ENCODE measurements at regions not wholly inside any gene's neighbourhood (a gene's known extent, or its start where the extent isn't known, plus 50 kb on each side); places are given as distances from the start of the nearest gene placed in this dataset.

- intact Hi-C loops (cut with DNase I; ENCODE audit: low total_unique reads): no loop called here
- Histone ChIP-seq H3K27ac (no peak overlapping the region), H3K27me3 (no peaks in the 10 kb centered on the region), H3K4me1 (no peaks in the 10 kb centered on the region), H3K9me3 (no peaks in the 10 kb centered on the region), H3K36me3 (no peaks in the 10 kb centered on the region), H3K4me3 (no peak overlapping the region)
- TF ChIP-seq POLR2A (IDR thresholded peaks at IDR 0.05): no peak
- TF ChIP-seq, protein P1, sequence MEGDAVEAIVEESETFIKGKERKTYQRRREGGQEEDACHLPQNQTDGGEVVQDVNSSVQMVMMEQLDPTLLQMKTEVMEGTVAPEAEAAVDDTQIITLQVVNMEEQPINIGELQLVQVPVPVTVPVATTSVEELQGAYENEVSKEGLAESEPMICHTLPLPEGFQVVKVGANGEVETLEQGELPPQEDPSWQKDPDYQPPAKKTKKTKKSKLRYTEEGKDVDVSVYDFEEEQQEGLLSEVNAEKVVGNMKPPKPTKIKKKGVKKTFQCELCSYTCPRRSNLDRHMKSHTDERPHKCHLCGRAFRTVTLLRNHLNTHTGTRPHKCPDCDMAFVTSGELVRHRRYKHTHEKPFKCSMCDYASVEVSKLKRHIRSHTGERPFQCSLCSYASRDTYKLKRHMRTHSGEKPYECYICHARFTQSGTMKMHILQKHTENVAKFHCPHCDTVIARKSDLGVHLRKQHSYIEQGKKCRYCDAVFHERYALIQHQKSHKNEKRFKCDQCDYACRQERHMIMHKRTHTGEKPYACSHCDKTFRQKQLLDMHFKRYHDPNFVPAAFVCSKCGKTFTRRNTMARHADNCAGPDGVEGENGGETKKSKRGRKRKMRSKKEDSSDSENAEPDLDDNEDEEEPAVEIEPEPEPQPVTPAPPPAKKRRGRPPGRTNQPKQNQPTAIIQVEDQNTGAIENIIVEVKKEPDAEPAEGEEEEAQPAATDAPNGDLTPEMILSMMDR (IDR thresholded peaks at IDR 0.05): no peak
- no peak for DNase-seq
Observed at GRCh38 chr2:62591491-62591890, 85.5 kb upstream of the TMEM17 start.

GRCh38 chr2:62589691-62590356 is 83.8 kb upstream of the TMEM17 start:
- Histone ChIP-seq H3K9me3 (no peaks in the 10 kb centered on the region), H3K36me3 (no peaks in the 10 kb centered on the region), H3K27me3 (no peaks in the 10 kb centered on the region), H3K4me3 (no peak overlapping the region), H3K4me1 (no peaks in the 10 kb centered on the region), H3K27ac (no peak overlapping the region)
- TF ChIP-seq, protein P1 (IDR thresholded peaks at IDR 0.05): no peak
- TF ChIP-seq POLR2A (IDR thresholded peaks at IDR 0.05): no peak
- intact Hi-C loops (cut with DNase I; ENCODE audit: low total_unique reads): no loop called here
- no peak for DNase-seq

DNA sequence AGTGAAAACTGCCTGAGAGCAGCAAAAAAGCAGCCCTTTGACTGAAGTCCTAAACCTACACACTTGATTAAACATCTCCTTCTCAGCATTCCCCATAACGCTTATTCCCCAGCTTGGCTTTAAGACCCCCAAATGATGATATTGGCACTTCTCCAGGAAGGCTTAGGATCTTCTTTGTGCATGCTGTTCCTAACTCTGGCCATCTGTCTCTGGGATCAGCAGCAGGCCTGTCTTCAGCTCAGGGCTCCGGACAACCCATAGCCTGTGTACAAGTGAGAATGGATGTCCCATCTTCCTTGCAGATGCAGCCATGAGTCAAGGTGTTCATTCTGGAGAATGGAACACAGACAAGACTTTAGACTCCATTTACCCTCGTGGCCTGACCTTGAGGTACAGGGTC is 81.6 kb upstream of the TMEM17 start:
- no peak for TF ChIP-seq POLR2A (IDR thresholded peaks at IDR 0.05)
- TF ChIP-seq, protein P1 (IDR thresholded peaks at IDR 0.05): no peak
- H3K36me3 ChIP-seq: no peaks in the 10 kb centered on the region
- intact Hi-C loops (cut with DNase I; ENCODE audit: low total_unique reads): no loop called here
- H3K9me3 ChIP-seq: no peaks in the 10 kb centered on the region
- no peak overlapping the region for H3K4me3 ChIP-seq
- H3K27me3 ChIP-seq: no peaks in the 10 kb centered on the region
- H3K27ac ChIP-seq: no peak overlapping the region
- DNase-seq: no peak
- H3K4me1 ChIP-seq: no peaks in the 10 kb centered on the region

- Histone ChIP-seq H3K27ac (no peak overlapping the region), H3K9me3 (no peaks in the 10 kb centered on the region), H3K27me3 (no peaks in the 10 kb centered on the region), H3K36me3 (no peaks in the 10 kb centered on the region), H3K4me1 (no peaks in the 10 kb centered on the region), H3K4me3 (no peak overlapping the region)
- no peak for DNase-seq
- TF ChIP-seq POLR2A (IDR thresholded peaks at IDR 0.05): no peak
- TF ChIP-seq, protein P1 (IDR thresholded peaks at IDR 0.05): no peak
- intact Hi-C loops (cut with DNase I; ENCODE audit: low total_unique reads): no loop called here
Observed at GRCh38 chr2:62586981-62587380, 81.0 kb upstream of the TMEM17 start.

- H3K4me1 ChIP-seq: no peaks in the 10 kb centered on the region
- DNase-seq: no peak
- intact Hi-C loops (cut with DNase I; ENCODE audit: low total_unique reads): no loop called here
- TF ChIP-seq, protein P1 (IDR thresholded peaks at IDR 0.05): no peak
- TF ChIP-seq POLR2A (IDR thresholded peaks at IDR 0.05): no peak
- H3K9me3 ChIP-seq: no peaks in the 10 kb centered on the region
- H3K36me3 ChIP-seq: no peaks in the 10 kb centered on the region
- no peaks in the 10 kb centered on the region for H3K27me3 ChIP-seq
- peak overlapping the region in 1 of 2 donors; percentile 30 for H3K27ac ChIP-seq
- H3K4me3 ChIP-seq: no peak overlapping the region
Observed at GRCh38 chr2:62578803-62579640, 73.0 kb upstream of the TMEM17 start.

Data from uterus (tissue), 3 donors.